SK-N-SH treated with all-trans-retinoic acid at 6 μM for 48 hours (cell line): ENCODE measurements at regions not wholly inside any gene's neighbourhood (a gene's known extent, or its start where the extent isn't known, plus 50 kb on each side); places are given as distances from the start of the nearest gene placed in this dataset.

Experiments used
- ATAC-seq: fragments of 200-7000 bp; cut with Tn5 transposase; 3 replicates; pipeline ENCODE4 v1.9.1; 2020; ENCODE audit warnings: mild to moderate bottlenecking, moderate library complexity
- ARNTL ChIP-seq: fragments of 450-650 bp; formaldehyde crosslinking; IDR thresholded peaks from 2 replicates; pipeline ENCODE4 v1.5.0; 2020; ENCODE audit warnings: low read depth, mild to moderate bottlenecking, moderate library complexity, borderline replicate concordance
- BACH2 ChIP-seq: fragments of 250-450 bp; sonication (Bioruptor Pico); IDR thresholded peaks from 2 replicates; pipeline ENCODE4 v1.9.0; 2021; ENCODE audit warnings: mild to moderate bottlenecking, borderline replicate concordance
- ESRRG ChIP-seq: fragments of 250-450 bp; sonication (Bioruptor Pico); IDR thresholded peaks from 2 replicates; pipeline ENCODE4 v1.6.1; 2021; ENCODE audit warnings: mild to moderate bottlenecking
- ISL1 ChIP-seq: fragments of 250-450 bp; sonication (Bioruptor Pico); IDR thresholded peaks from 2 replicates; pipeline ENCODE4 v2.1.2; 2022; ENCODE audit warnings: mild to moderate bottlenecking, moderate library complexity
- PPARA ChIP-seq: fragments of 250-450 bp; sonication (Bioruptor Pico); IDR thresholded peaks from 2 replicates; pipeline ENCODE4 v1.5.0; 2020; ENCODE audit warnings: mild to moderate bottlenecking, borderline replicate concordance
- SNAI2 ChIP-seq: fragments of 250-450 bp; sonication (Bioruptor Pico); IDR thresholded peaks from 2 replicates; pipeline ENCODE4 v1.5.0; 2020; ENCODE audit warnings: mild to moderate bottlenecking, moderate library complexity
- ZC3H10 ChIP-seq: fragments of 250-450 bp; sonication (Bioruptor Pico); IDR thresholded peaks from 2 replicates; pipeline ENCODE4 v1.5.1; 2021; ENCODE audit warnings: mild to moderate bottlenecking, moderate library complexity
- ZFP30 ChIP-seq: fragments of 450-650 bp; formaldehyde crosslinking; IDR thresholded peaks from 2 replicates; pipeline ENCODE4 v1.5.0; 2022; ENCODE audit warnings: mild to moderate bottlenecking, moderate library complexity
- ZNF565 ChIP-seq: fragments of 450-650 bp; formaldehyde crosslinking; conservative IDR thresholded peaks from 2 replicates; pipeline ENCODE4 v1.5.0; 2020; ENCODE audit warnings: low read depth, mild to moderate bottlenecking, moderate library complexity
- ZNF70 ChIP-seq: fragments of 450-650 bp; formaldehyde crosslinking; IDR thresholded peaks from 2 replicates; pipeline ENCODE4 v1.5.0; 2020; ENCODE audit warnings: mild to moderate bottlenecking, moderate library complexity
- ZNF8 ChIP-seq: fragments of 450-650 bp; formaldehyde crosslinking; IDR thresholded peaks from 2 replicates; pipeline ENCODE4 v1.5.0; 2020; ENCODE audit warnings: mild to moderate bottlenecking, moderate library complexity
- TF ChIP-seq, protein P1 (sequence below): fragments of 250-450 bp; sonication (Bioruptor Pico); IDR thresholded peaks from 2 replicates; pipeline ENCODE4 v1.8.0; 2020; ENCODE audit warnings: mild to moderate bottlenecking, moderate library complexity, borderline replicate concordance
- TF ChIP-seq, protein P2 (sequence below): fragments of 250-450 bp; sonication (Bioruptor Pico); IDR thresholded peaks from 2 replicates; pipeline ENCODE4 v1.8.0; 2021; ENCODE audit warnings: low read depth, mild to moderate bottlenecking, moderate library complexity, borderline replicate concordance
- TF ChIP-seq, protein P3 (sequence below): fragments of 250-450 bp; sonication (Bioruptor Pico); IDR thresholded peaks from 2 replicates; pipeline ENCODE4 v1.5.1; 2020; ENCODE audit warnings: low read depth, mild to moderate bottlenecking, moderate library complexity
- TF ChIP-seq, protein P4 (sequence below): fragments of 250-450 bp; sonication (Bioruptor Pico); IDR thresholded peaks from 2 replicates; pipeline ENCODE4 v1.5.0; 2020; ENCODE audit warnings: mild to moderate bottlenecking, moderate library complexity

DNA sequence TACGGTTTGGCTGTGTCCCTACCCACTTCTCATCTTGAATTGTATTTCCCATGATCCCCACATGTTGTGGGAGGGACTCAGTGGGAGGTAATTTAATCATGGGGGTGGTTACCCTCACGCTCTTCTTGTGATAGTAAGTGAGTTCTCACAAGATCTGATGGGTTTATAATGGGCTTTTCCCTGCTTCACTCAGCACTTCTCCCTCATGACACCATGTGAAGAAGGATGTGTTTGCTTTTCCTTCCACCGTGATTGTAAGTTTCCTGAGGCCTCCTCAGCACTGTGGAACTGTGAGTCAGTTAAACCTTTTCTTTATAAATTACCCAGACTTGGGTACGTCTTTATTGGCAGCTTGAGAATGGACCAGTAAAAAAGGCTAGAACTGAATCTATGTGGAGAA, 750.0 kb upstream of the ID2 start:
- no peak for ATAC-seq
- TF ChIP-seq, protein P1, sequence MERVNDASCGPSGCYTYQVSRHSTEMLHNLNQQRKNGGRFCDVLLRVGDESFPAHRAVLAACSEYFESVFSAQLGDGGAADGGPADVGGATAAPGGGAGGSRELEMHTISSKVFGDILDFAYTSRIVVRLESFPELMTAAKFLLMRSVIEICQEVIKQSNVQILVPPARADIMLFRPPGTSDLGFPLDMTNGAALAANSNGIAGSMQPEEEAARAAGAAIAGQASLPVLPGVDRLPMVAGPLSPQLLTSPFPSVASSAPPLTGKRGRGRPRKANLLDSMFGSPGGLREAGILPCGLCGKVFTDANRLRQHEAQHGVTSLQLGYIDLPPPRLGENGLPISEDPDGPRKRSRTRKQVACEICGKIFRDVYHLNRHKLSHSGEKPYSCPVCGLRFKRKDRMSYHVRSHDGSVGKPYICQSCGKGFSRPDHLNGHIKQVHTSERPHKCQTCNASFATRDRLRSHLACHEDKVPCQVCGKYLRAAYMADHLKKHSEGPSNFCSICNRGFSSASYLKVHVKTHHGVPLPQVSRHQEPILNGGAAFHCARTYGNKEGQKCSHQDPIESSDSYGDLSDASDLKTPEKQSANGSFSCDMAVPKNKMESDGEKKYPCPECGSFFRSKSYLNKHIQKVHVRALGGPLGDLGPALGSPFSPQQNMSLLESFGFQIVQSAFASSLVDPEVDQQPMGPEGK (CRISPR knock-in tag), result no peak
- TF ChIP-seq PPARA (CRISPR knock-in tag) (no peak), ISL1 (CRISPR knock-in tag) (no peak), ARNTL (CRISPR knock-in tag) (no peak)

DNA sequence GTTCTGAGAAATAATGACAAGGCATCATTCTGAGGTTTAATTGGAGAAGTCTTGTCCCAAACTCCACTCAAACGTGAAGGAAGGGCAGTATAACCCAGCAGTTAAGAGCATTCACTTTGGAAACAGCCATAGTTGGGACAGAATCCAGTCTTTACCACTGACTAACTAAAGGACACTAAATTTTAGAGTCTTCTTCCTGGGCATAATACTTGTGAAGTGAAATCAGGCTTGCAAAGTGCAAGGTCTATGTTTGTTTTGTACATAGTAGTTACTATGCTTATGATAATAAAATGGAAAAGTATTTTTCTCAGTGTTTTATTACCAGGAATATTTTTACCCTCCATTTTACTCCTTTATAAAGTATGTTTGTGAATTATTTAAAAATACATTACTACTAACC, 748.2 kb upstream of the ID2 start:
- no peak for ATAC-seq
- TF ChIP-seq, protein P1 (CRISPR knock-in tag), result no peak
- TF ChIP-seq, protein P2, sequence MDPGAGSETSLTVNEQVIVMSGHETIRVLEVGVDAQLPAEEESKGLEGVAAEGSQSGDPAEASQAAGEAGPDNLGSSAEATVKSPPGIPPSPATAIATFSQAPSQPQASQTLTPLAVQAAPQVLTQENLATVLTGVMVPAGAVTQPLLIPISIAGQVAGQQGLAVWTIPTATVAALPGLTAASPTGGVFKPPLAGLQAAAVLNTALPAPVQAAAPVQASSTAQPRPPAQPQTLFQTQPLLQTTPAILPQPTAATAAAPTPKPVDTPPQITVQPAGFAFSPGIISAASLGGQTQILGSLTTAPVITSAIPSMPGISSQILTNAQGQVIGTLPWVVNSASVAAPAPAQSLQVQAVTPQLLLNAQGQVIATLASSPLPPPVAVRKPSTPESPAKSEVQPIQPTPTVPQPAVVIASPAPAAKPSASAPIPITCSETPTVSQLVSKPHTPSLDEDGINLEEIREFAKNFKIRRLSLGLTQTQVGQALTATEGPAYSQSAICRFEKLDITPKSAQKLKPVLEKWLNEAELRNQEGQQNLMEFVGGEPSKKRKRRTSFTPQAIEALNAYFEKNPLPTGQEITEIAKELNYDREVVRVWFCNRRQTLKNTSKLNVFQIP, result no peak
- TF ChIP-seq ARNTL (CRISPR knock-in tag) (no peak), BACH2 (CRISPR knock-in tag) (no peak), ESRRG (no peak), ZC3H10 (CRISPR knock-in tag) (no peak)

DNA sequence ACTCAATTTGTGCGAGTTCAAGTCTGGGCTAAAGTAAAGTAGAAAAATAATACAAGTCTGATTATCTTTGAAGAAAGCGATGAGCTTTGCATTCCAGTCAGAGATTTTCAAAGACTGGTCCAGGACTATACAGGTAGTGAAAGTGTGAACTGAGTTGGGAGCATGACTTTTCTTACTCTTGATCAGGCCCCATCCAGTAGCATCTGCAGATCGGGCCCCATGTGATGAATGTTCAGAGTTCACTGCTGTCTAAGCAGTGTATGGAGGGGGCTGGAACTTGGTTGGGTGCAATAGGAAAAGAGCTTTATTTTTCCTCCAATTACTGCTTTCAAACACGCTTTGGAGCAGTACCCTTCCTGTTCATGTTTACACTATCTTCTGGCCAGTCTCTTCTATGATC, 747.4 kb upstream of the ID2 start:
- ATAC-seq, result no peak
- TF ChIP-seq ZNF70 (CRISPR knock-in tag), result no peak
- TF ChIP-seq, protein P3, sequence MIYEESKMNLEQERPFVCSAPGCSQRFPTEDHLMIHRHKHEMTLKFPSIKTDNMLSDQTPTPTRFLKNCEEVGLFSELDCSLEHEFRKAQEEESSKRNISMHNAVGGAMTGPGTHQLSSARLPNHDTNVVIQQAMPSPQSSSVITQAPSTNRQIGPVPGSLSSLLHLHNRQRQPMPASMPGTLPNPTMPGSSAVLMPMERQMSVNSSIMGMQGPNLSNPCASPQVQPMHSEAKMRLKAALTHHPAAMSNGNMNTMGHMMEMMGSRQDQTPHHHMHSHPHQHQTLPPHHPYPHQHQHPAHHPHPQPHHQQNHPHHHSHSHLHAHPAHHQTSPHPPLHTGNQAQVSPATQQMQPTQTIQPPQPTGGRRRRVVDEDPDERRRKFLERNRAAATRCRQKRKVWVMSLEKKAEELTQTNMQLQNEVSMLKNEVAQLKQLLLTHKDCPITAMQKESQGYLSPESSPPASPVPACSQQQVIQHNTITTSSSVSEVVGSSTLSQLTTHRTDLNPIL (CRISPR knock-in tag), result no peak
- no peak for TF ChIP-seq PPARA (CRISPR knock-in tag)

DNA sequence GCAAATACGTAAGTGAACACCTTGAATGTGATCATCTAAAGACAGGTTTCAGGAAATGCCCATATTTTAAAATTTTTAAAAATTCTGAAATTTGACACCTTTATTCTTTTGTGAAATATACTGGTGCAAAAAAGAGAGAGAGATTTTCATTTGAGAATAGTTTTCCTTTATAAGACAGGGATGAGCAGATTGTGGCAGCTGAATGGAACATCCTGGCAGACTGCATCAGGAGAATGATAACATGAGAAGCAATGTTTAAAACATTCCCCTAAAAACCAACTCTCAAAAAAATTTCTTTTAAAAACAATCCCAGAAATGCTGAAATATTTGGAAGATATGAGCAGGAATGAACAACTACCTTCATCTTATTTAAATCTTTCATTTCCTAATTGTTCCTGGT, 744.8 kb upstream of the ID2 start:
- TF ChIP-seq ZNF70 (CRISPR knock-in tag), result no peak
- TF ChIP-seq ZFP30 (CRISPR knock-in tag), result no peak
- no peak for TF ChIP-seq PPARA (CRISPR knock-in tag)
- no peak for TF ChIP-seq ZNF8 (CRISPR knock-in tag)
- TF ChIP-seq BACH2 (CRISPR knock-in tag), result no peak
- no peak for TF ChIP-seq SNAI2 (CRISPR knock-in tag)
- TF ChIP-seq, protein P1 (CRISPR knock-in tag), result no peak
- TF ChIP-seq ZNF565 (CRISPR knock-in tag), result no peak
- TF ChIP-seq, protein P2, result no peak
- TF ChIP-seq, protein P4, sequence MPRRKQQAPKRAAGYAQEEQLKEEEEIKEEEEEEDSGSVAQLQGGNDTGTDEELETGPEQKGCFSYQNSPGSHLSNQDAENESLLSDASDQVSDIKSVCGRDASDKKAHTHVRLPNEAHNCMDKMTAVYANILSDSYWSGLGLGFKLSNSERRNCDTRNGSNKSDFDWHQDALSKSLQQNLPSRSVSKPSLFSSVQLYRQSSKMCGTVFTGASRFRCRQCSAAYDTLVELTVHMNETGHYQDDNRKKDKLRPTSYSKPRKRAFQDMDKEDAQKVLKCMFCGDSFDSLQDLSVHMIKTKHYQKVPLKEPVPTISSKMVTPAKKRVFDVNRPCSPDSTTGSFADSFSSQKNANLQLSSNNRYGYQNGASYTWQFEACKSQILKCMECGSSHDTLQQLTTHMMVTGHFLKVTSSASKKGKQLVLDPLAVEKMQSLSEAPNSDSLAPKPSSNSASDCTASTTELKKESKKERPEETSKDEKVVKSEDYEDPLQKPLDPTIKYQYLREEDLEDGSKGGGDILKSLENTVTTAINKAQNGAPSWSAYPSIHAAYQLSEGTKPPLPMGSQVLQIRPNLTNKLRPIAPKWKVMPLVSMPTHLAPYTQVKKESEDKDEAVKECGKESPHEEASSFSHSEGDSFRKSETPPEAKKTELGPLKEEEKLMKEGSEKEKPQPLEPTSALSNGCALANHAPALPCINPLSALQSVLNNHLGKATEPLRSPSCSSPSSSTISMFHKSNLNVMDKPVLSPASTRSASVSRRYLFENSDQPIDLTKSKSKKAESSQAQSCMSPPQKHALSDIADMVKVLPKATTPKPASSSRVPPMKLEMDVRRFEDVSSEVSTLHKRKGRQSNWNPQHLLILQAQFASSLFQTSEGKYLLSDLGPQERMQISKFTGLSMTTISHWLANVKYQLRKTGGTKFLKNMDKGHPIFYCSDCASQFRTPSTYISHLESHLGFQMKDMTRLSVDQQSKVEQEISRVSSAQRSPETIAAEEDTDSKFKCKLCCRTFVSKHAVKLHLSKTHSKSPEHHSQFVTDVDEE (CRISPR knock-in tag), result no peak
- ATAC-seq, result no peak
